K562 (cell line): ENCODE measurements at regions not wholly inside any gene's neighbourhood (a gene's known extent, or its start where the extent isn't known, plus 50 kb on each side); places are given as distances from the start of the nearest gene placed in this dataset.

Experiments
- ATAC-seq: fragments of 200-7000 bp; cut with Tn5 transposase; 3 replicates; pipeline ENCODE4 v1.9.1; 2020; ENCODE audit warnings: moderate library complexity
- BruUV-seq: library from RNA; stranded (reverse); fragments of 400-500 nt; replicated peaks from 2 replicates; lab custom pipeline; 2021; lab: Mats Ljungman, UMichigan
- CTCF ChIA-PET: fragments of 300-600 bp; formaldehyde crosslinking; extraction: SDS; loops from one replicate; lab custom pipeline; 2021; ENCODE audit warnings: low intra/inter-chr PET ratio; lab: Yijun Ruan, JAX
- POLR2A ChIA-PET: fragments of 300-600, 350-650 bp; sonication (Branson Sonifier 250); formaldehyde crosslinking; extraction: SDS; loops from one replicate; lab custom pipeline; 2021; ENCODE audit warnings: antibody characterized with exemption, inconsistent platforms; lab: Yijun Ruan, JAX
- DNase-seq, 4 experiments: peaks; one replicate each; pipeline versions ENCODE4 v3.0.0 to v3.0.0-alpha.2; 2011 to 2018; ENCODE audit warnings: low spot score in 3 of 4, mixed read lengths in 3 of 4; ENCODE audit errors: extremely low read depth in 1 of 4
- FAIRE-seq: peaks from 2 replicates; lab custom pipeline; 2011; peaks lifted over from hg19 to GRCh38; lab: Jason Lieb, UNC
- H2AFZ ChIP-seq: 2 replicates; pipeline ENCODE4 v1.6.0; 2011; ENCODE audit warnings: low read depth, low read length, control low read depth, inconsistent platforms
- H3K27ac ChIP-seq: fragments of 200-600 bp; 3 replicates; pipeline ENCODE4 v1.8.0; 2011; ENCODE audit warnings: low read depth, mild to moderate bottlenecking, control low read depth, inconsistent platforms, low read length, moderate library complexity, mixed read lengths; ENCODE audit errors: extremely low read depth
- H3K27me3 ChIP-seq, 2 experiments: fragments of 300-600 bp in 1 of 2; 2 replicates in 1 of 2; 3 replicates in 1 of 2; pipeline versions ENCODE4 v1.6.0 to v1.8.0; 2011; ENCODE audit warnings: inconsistent platforms in 2 of 2, low read length in 2 of 2, mild to moderate bottlenecking in 1 of 2, mixed read lengths in 1 of 2, moderate library complexity in 1 of 2; ENCODE audit not compliant: control insufficient read depth in 2 of 2, insufficient read depth in 2 of 2
- H3K36me3 ChIP-seq: fragments of 300-600 bp; 3 replicates; pipeline ENCODE4 v1.8.0; 2011; ENCODE audit warnings: mild to moderate bottlenecking, low read length, inconsistent platforms; ENCODE audit not compliant: control insufficient read depth, insufficient read depth
- H3K4me1 ChIP-seq, 2 experiments: fragments of 200-600 bp in 1 of 2; replicated peaks in 1 of 2; 2 replicates in 1 of 2; 3 replicates in 1 of 2; pipeline versions ENCODE4 v1.5.1 to v1.8.0; 2011; ENCODE audit warnings: inconsistent platforms in 2 of 2, low read length in 2 of 2, mild to moderate bottlenecking in 1 of 2, mixed read lengths in 1 of 2, moderate library complexity in 1 of 2; ENCODE audit not compliant: control insufficient read depth in 2 of 2, insufficient read depth in 2 of 2
- H3K4me2 ChIP-seq: 2 replicates; pipeline ENCODE4 v1.6.1; 2011; ENCODE audit warnings: low read length, control low read depth, inconsistent platforms, mixed read lengths; ENCODE audit not compliant: insufficient read depth
- H3K4me3 ChIP-seq: fragments of 200-600 bp; sonication (generic), shearing (Covaris generic); 2 replicates; pipeline ENCODE4 v1.5.1; 2016; ENCODE audit warnings: control low read depth, inconsistent platforms
- H3K79me2 ChIP-seq: fragments of 200-600 bp; 3 replicates; pipeline ENCODE4 v1.8.0; 2011; ENCODE audit warnings: low read length, inconsistent platforms; ENCODE audit not compliant: control insufficient read depth, insufficient read depth
- H3K9ac ChIP-seq, 2 experiments: 2 replicates each; pipeline versions ENCODE4 v1.6.0 to v1.6.1; 2011; ENCODE audit warnings: low read depth in 2 of 2, low read length in 2 of 2, control low read depth in 1 of 2, inconsistent platforms in 1 of 2, mild to moderate bottlenecking in 1 of 2, mixed read lengths in 1 of 2; ENCODE audit not compliant: insufficient read depth in 1 of 2
- H3K9me1 ChIP-seq: one replicate; pipeline ENCODE4 v1.6.0; 2011; ENCODE audit warnings: inconsistent platforms, mild to moderate bottlenecking, low read length, moderate library complexity; ENCODE audit not compliant: control insufficient read depth, insufficient read depth
- H3K9me3 ChIP-seq: replicated peaks from 2 replicates; pipeline ENCODE4 v1.5.1; 2011; ENCODE audit warnings: low read depth, low read length, inconsistent platforms; ENCODE audit not compliant: control insufficient read depth, insufficient read depth
- H4K20me1 ChIP-seq: replicated peaks from 2 replicates; pipeline ENCODE4 v1.6.1; 2011; ENCODE audit warnings: low read length, inconsistent platforms, mixed read lengths; ENCODE audit not compliant: control insufficient read depth, insufficient read depth
- CBX5 ChIP-seq: IDR thresholded peaks from 2 replicates; pipeline ENCODE4 v1.6.1; 2014; ENCODE audit warnings: low read depth, borderline replicate concordance
- HSF4 ChIP-seq: fragments of 250-450 bp; sonication (Bioruptor Pico); IDR thresholded peaks from 2 replicates; pipeline ENCODE4 v2.1.2; 2022; ENCODE audit warnings: mild to moderate bottlenecking, moderate library complexity, borderline replicate concordance
- KAT7 ChIP-seq: sonication (generic); formaldehyde crosslinking; IDR thresholded peaks from 2 replicates; pipeline ENCODE4 v1.8.0; 2022; ENCODE audit warnings: missing genetic modification reagents, mild to moderate bottlenecking, borderline replicate concordance
- NFIC ChIP-seq: fragments of 450-650 bp; IDR thresholded peaks from 2 replicates; pipeline ENCODE4 v1.6.1; 2017; ENCODE audit warnings: mild to moderate bottlenecking, inconsistent platforms
- NFIX ChIP-seq: fragments of 250-450 bp; sonication (Bioruptor Pico); IDR thresholded peaks from 2 replicates; pipeline ENCODE4 v1.4.0; 2020; ENCODE audit warnings: low read depth, mild to moderate bottlenecking, moderate library complexity
- OTX1 ChIP-seq: fragments of 450-650 bp; formaldehyde crosslinking; IDR thresholded peaks from 2 replicates; pipeline ENCODE4 v1.4.0; 2022; ENCODE audit warnings: mild to moderate bottlenecking
- POLR3A ChIP-seq: IDR thresholded peaks from 2 replicates; pipeline ENCODE4 v1.6.1; 2011; ENCODE audit warnings: borderline replicate concordance, mild to moderate bottlenecking, moderate library complexity; ENCODE audit not compliant: insufficient read length, insufficient read depth; ENCODE audit errors: extremely low read depth
- SAFB2 ChIP-seq: fragments of 200-400 bp; formaldehyde crosslinking; IDR thresholded peaks from 2 replicates; pipeline ENCODE4 v1.6.1; 2018; ENCODE audit warnings: borderline replicate concordance, low read length, low read depth, moderate library complexity; ENCODE audit not compliant: severe bottlenecking
- ZNF354B ChIP-seq: fragments of 250-450 bp; sonication (Bioruptor Pico); IDR thresholded peaks from 2 replicates; pipeline ENCODE4 v1.4.0; 2020
- ZNF41 ChIP-seq: fragments of 250-450 bp; sonication (Bioruptor Pico); conservative IDR thresholded peaks from 2 replicates; pipeline ENCODE4 v1.4.0; 2020; ENCODE audit warnings: mild to moderate bottlenecking
- WGBS: fragments of 100-300 bp; shearing (Covaris generic); methylation state at CpG from one replicate; pipeline ENCODE4 v1.1.6; 2016; ENCODE audit warnings: low coverage, mixed read lengths; ENCODE audit not compliant: insufficient coverage; ENCODE audit errors: missing lambda C conversion rate; 5-methylcytosine and 5-hydroxymethylcytosine counted together
- in situ Hi-C: fragments of 300-500 bp; cut with MboI; formaldehyde crosslinking; loops from 4 replicates; pipeline ENCODE4 v1.15.0; 2018; ENCODE audit warnings: inconsistent platforms, mixed read lengths
- intact Hi-C: fragments of 100-400 bp; cut with micrococcal nuclease; formaldehyde crosslinking; loops from 2 replicates; pipeline ENCODE4 v1.14.2; 2022
- TF ChIP-seq, protein P1 (sequence below): sonication (generic); formaldehyde crosslinking; IDR thresholded peaks from 2 replicates; pipeline ENCODE4 v1.8.0; 2022; ENCODE audit warnings: mild to moderate bottlenecking, missing genetic modification reagents
- TF ChIP-seq, protein P2 (sequence below): IDR thresholded peaks from 2 replicates; pipeline ENCODE4 v1.6.1; 2016; ENCODE audit warnings: missing genetic modification characterization, missing compliant biosample characterization

DNA sequence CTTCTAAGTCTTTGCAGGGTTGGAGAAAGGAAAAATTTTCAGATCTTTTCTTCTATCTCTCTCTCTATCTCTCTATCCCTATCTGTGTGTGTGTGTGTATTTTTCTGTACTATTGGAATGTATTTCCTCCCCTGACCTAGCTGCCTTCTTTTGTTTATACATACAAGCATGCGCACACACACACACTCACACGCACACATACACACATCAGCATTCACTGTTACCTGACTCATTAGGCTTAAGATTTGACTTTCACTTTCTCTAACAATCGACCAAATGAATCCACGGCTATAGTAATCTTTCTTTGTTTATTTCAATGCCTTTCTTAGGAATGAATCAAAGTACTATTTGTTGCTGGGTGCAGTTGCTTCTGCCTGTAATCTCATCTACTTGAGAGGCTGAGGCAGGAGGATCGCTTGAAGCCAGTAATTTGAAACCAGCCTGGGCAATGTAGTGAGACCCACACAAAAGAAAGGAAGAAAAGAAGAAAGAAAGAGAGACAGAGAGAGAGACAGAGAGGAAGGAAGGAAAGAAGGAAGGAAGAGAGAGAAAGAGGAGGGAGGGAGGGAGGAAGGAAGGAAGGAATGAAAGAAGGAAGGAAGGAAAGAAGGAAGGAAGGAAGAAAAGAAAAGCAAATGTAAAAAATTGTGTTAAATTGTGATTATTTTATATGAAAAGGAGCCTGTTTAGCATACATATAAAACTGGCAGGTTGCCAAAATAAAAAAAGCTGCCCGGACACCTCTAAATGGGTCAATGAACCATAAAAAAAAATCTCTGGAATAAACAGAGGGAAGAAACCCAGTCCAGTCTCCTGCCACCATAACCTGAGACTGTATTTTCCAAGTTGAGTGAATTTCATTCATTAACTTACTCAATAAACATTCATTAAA lies 206.8 kb downstream of the ZNF326 start:
- Histone ChIP-seq H3K9ac (no peak overlapping the region), H3K9me3 (no peaks in the 10 kb centered on the region), H3K36me3 (no peaks in the 10 kb centered on the region), H3K4me1 (no peaks in the 10 kb centered on the region), H3K27me3 (no peaks in the 10 kb centered on the region; a peak in 1 of 5 replicates), H4K20me1 (no peaks in the 10 kb centered on the region), H3K27ac (no peak overlapping the region), H3K4me2 (no peak overlapping the region), H3K9me1 (no peaks in the 10 kb centered on the region), H3K4me3 (no peak overlapping the region), H3K79me2 (no peaks in the 10 kb centered on the region), H2AFZ (no peak overlapping the region)
- no TSS peak for BruUV-seq
- ChIA-PET CTCF (no interaction called here), POLR2A (no interaction called here)
- FAIRE-seq (no peak), ATAC-seq (no peak), DNase-seq (no peak)
- 10% methylated on average over 6 of the region's 6 CpGs for WGBS
- in situ Hi-C loops (no loop called here), intact Hi-C loops (no loop called here)
- 0 out of 2 replicates have a peak, but pooled peaks have one; percentile 16 for TF ChIP-seq OTX1 (CRISPR knock-in tag)
- TF ChIP-seq NFIX (CRISPR knock-in tag), result peak; percentile 96
- no peak for TF ChIP-seq POLR3A
- TF ChIP-seq ZNF41 (CRISPR knock-in tag), result no peak
- TF ChIP-seq KAT7 (CRISPR knock-in tag), result no peak
- no peak for TF ChIP-seq ZNF354B (CRISPR knock-in tag)
- TF ChIP-seq, protein P1, sequence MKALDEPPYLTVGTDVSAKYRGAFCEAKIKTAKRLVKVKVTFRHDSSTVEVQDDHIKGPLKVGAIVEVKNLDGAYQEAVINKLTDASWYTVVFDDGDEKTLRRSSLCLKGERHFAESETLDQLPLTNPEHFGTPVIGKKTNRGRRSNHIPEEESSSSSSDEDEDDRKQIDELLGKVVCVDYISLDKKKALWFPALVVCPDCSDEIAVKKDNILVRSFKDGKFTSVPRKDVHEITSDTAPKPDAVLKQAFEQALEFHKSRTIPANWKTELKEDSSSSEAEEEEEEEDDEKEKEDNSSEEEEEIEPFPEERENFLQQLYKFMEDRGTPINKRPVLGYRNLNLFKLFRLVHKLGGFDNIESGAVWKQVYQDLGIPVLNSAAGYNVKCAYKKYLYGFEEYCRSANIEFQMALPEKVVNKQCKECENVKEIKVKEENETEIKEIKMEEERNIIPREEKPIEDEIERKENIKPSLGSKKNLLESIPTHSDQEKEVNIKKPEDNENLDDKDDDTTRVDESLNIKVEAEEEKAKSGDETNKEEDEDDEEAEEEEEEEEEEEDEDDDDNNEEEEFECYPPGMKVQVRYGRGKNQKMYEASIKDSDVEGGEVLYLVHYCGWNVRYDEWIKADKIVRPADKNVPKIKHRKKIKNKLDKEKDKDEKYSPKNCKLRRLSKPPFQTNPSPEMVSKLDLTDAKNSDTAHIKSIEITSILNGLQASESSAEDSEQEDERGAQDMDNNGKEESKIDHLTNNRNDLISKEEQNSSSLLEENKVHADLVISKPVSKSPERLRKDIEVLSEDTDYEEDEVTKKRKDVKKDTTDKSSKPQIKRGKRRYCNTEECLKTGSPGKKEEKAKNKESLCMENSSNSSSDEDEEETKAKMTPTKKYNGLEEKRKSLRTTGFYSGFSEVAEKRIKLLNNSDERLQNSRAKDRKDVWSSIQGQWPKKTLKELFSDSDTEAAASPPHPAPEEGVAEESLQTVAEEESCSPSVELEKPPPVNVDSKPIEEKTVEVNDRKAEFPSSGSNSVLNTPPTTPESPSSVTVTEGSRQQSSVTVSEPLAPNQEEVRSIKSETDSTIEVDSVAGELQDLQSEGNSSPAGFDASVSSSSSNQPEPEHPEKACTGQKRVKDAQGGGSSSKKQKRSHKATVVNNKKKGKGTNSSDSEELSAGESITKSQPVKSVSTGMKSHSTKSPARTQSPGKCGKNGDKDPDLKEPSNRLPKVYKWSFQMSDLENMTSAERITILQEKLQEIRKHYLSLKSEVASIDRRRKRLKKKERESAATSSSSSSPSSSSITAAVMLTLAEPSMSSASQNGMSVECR, result no peak
- TF ChIP-seq HSF4 (CRISPR knock-in tag), result no peak
- TF ChIP-seq SAFB2, result no peak
- peak; percentile 97 for TF ChIP-seq NFIC
- no peak for TF ChIP-seq CBX5
- TF ChIP-seq, protein P2, sequence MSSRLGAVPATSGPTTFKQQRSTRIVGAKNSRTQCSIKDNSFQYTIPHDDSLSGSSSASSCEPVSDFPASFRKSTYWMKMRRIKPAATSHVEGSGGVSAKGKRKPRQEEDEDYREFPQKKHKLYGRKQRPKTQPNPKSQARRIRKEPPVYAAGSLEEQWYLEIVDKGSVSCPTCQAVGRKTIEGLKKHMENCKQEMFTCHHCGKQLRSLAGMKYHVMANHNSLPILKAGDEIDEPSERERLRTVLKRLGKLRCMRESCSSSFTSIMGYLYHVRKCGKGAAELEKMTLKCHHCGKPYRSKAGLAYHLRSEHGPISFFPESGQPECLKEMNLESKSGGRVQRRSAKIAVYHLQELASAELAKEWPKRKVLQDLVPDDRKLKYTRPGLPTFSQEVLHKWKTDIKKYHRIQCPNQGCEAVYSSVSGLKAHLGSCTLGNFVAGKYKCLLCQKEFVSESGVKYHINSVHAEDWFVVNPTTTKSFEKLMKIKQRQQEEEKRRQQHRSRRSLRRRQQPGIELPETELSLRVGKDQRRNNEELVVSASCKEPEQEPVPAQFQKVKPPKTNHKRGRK (tag), result peak; percentile 87
